ENCODE measurements at regions not wholly inside any gene's neighbourhood (a gene's known extent, or its start where the extent isn't known, plus 50 kb on each side); places are given as distances from the start of the nearest gene placed in this dataset.

DNA sequence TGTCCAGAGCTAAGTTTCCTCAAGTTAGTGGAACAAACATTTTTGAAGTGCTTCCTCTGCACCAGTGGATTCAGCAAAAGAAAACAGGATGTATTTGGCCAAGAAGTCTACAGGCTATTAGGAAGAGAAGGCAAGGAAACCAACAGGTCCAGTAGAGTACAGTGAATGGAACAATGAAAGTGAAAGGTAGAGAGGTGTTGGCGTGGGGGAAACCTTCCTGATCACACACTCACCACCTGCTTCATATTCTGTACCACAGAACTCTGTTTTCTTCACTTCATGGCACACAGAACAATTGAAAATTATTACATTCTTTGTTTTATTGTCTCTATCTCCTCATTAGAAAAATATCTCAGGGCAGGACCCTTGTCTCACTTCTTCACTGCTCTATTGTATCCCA is 417.4 kb upstream of the FMR1 start:
- TF ChIP-seq POLR2A (IDR thresholded peaks at IDR 0.05; ENCODE audit: extremely low read depth, insufficient read length): no peak
- TF ChIP-seq, protein P1, sequence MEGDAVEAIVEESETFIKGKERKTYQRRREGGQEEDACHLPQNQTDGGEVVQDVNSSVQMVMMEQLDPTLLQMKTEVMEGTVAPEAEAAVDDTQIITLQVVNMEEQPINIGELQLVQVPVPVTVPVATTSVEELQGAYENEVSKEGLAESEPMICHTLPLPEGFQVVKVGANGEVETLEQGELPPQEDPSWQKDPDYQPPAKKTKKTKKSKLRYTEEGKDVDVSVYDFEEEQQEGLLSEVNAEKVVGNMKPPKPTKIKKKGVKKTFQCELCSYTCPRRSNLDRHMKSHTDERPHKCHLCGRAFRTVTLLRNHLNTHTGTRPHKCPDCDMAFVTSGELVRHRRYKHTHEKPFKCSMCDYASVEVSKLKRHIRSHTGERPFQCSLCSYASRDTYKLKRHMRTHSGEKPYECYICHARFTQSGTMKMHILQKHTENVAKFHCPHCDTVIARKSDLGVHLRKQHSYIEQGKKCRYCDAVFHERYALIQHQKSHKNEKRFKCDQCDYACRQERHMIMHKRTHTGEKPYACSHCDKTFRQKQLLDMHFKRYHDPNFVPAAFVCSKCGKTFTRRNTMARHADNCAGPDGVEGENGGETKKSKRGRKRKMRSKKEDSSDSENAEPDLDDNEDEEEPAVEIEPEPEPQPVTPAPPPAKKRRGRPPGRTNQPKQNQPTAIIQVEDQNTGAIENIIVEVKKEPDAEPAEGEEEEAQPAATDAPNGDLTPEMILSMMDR (IDR thresholded peaks at IDR 0.05; ENCODE audit: low read depth, low read length): no peak
- TF ChIP-seq, protein P2, sequence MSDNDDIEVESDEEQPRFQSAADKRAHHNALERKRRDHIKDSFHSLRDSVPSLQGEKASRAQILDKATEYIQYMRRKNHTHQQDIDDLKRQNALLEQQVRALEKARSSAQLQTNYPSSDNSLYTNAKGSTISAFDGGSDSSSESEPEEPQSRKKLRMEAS (IDR thresholded peaks at IDR 0.05; ENCODE audit: low read depth, low read length): no peak
- no peak for TF ChIP-seq MYC (IDR thresholded peaks at IDR 0.05; ENCODE audit: low read depth, low read length)

All from NB4 (cell line).